Kidney (tissue), 10 donors: ENCODE measurements at regions not wholly inside any gene's neighbourhood (a gene's known extent, or its start where the extent isn't known, plus 50 kb on each side); places are given as distances from the start of the nearest gene placed in this dataset.
"Not testable (repeated sequence)": the region's sequence is repeated elsewhere in the genome, so short reads cannot be mapped to it uniquely, and the experiment has no call there.

Source experiments
- DNase-seq, 5 donors: peaks; one replicate each; pipeline ENCODE4 v3.0.0-alpha.2; 2013 to 2020
- FAIRE-seq: peaks from 2 replicates; lab custom pipeline; 2012; peaks lifted over from hg19 to GRCh38; lab: Jason Lieb, UNC
- H3K27ac ChIP-seq, 2 donors: one replicate each; pipeline ENCODE4 v1.7.0; 2013; ENCODE audit warnings: low read depth in 2 of 2, low read length in 2 of 2, inconsistent platforms in 1 of 2
- H3K27me3 ChIP-seq: one replicate; pipeline ENCODE4 v1.7.1; 2013; ENCODE audit warnings: low read length, inconsistent platforms; ENCODE audit not compliant: control insufficient read depth, insufficient read depth
- H3K36me3 ChIP-seq, 3 donors: one replicate each; pipeline versions ENCODE4 v1.7.0 to v1.7.1; 2013; ENCODE audit warnings: low read length in 3 of 3, control low read depth in 1 of 3, inconsistent platforms in 1 of 3; ENCODE audit not compliant: insufficient read depth in 3 of 3, control insufficient read depth in 2 of 3
- H3K4me1 ChIP-seq, 3 donors: one replicate each; pipeline versions ENCODE4 v1.7.0 to v1.7.1; 2013; ENCODE audit warnings: low read length in 3 of 3, inconsistent platforms in 1 of 3, low read depth in 1 of 3; ENCODE audit not compliant: control insufficient read depth in 2 of 3, insufficient read depth in 2 of 3
- H3K4me3 ChIP-seq, 3 donors: one replicate each; pipeline versions ENCODE4 v1.7.0 to v1.8.1; 2013; ENCODE audit warnings: low read length in 3 of 3, control low read depth in 1 of 3, inconsistent platforms in 1 of 3
- H3K9ac ChIP-seq, 3 donors: one replicate each; pipeline versions ENCODE4 v1.7.0 to v1.7.1; 2013; ENCODE audit warnings: low read length in 3 of 3, control low read depth in 1 of 3, inconsistent platforms in 1 of 3
- H3K9me3 ChIP-seq, 3 donors: one replicate each; pipeline versions ENCODE4 v1.7.0 to v1.7.1; 2013; ENCODE audit warnings: low read length in 3 of 3, control low read depth in 1 of 3, inconsistent platforms in 1 of 3; ENCODE audit not compliant: control insufficient read depth in 2 of 3, insufficient read depth in 1 of 3
- intact Hi-C: fragments of 100-400 bp; cut with DNase I; formaldehyde crosslinking; loops from one replicate; pipeline ENCODE4 v1.11.1; 2022
- donor health status: control.
- donor health status: control.
- donor health status: DM: yes; HTN: yes; CAD: no.
- donor health status: Normal renal cell carcinoma (clear cell type).

- H3K27ac ChIP-seq, FAIRE-seq, H3K27me3 ChIP-seq, intact Hi-C loops, H3K36me3 ChIP-seq, H3K9me3 ChIP-seq, H3K9ac ChIP-seq, H3K4me3 ChIP-seq, H3K4me1 ChIP-seq: not testable (repeated sequence)
- DNase-seq = peak in 1 of 5 donors; percentile 46
Measured at GRCh38 chr22:16463472-16463871, 129.1 kb downstream of the CCT8L2 start.

GRCh38 chr22:16447451-16447850 is 145.2 kb downstream of the CCT8L2 start:
- H3K4me3 ChIP-seq, H3K9me3 ChIP-seq, H3K36me3 ChIP-seq, H3K9ac ChIP-seq, DNase-seq, H3K27ac ChIP-seq, H3K4me1 ChIP-seq, intact Hi-C loops, H3K27me3 ChIP-seq, FAIRE-seq: not testable (repeated sequence)

GRCh38 chr22:16446755-16447440 is 145.7 kb downstream of the CCT8L2 start:
- H3K4me1 ChIP-seq, H3K9ac ChIP-seq, H3K9me3 ChIP-seq, H3K4me3 ChIP-seq, H3K36me3 ChIP-seq, H3K27ac ChIP-seq, H3K27me3 ChIP-seq, FAIRE-seq, intact Hi-C loops, DNase-seq: not testable (repeated sequence)

- H3K27ac ChIP-seq, H3K4me3 ChIP-seq, H3K4me1 ChIP-seq, H3K36me3 ChIP-seq, H3K27me3 ChIP-seq, H3K9ac ChIP-seq, intact Hi-C loops, H3K9me3 ChIP-seq, FAIRE-seq, DNase-seq: not testable (repeated sequence)
Measured at GRCh38 chr22:16441014-16441413, 151.6 kb downstream of the CCT8L2 start.

DNA sequence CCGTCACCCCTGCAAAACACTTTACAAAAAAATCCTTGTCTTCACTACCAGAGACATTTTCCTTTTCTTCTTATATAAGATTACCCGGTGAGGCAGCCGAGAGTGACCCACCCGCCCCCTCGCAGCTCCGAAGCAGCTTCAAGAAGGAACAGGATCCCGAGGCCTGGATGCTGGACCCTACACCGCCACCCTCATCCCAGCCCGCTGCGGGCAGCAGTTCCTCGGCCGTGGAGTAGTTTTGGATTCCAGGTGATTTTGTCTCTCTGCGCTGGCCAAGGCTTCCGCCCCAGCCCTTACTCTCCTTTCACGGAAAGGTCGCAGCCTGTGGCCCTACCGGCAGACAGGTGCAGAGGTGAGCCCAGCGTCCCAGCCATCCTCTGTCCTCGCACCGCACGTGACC is 169.1 kb downstream of the CCT8L2 start:
- H3K4me1 ChIP-seq, H3K9me3 ChIP-seq, intact Hi-C loops, FAIRE-seq, H3K9ac ChIP-seq, H3K4me3 ChIP-seq, H3K27me3 ChIP-seq, H3K36me3 ChIP-seq, H3K27ac ChIP-seq: not testable (repeated sequence)
- DNase-seq = peak in 1 of 5 donors; percentile 15

- H3K9me3 ChIP-seq, DNase-seq, FAIRE-seq, intact Hi-C loops, H3K27me3 ChIP-seq, H3K9ac ChIP-seq, H3K36me3 ChIP-seq, H3K27ac ChIP-seq, H3K4me1 ChIP-seq, H3K4me3 ChIP-seq: not testable (repeated sequence)
Measured at GRCh38 chr22:16417498-16417897, 175.1 kb downstream of the CCT8L2 start.

GRCh38 chr22:16404639-16405038 is 188.0 kb downstream of the CCT8L2 start:
- FAIRE-seq, H3K36me3 ChIP-seq, H3K9ac ChIP-seq, H3K4me3 ChIP-seq, DNase-seq, H3K9me3 ChIP-seq, intact Hi-C loops, H3K4me1 ChIP-seq, H3K27me3 ChIP-seq, H3K27ac ChIP-seq: not testable (repeated sequence)

- H3K4me3 ChIP-seq, H3K9ac ChIP-seq, H3K36me3 ChIP-seq, H3K27me3 ChIP-seq, intact Hi-C loops, DNase-seq, H3K9me3 ChIP-seq, H3K4me1 ChIP-seq, H3K27ac ChIP-seq, FAIRE-seq: not testable (repeated sequence)
Measured at GRCh38 chr22:16403661-16404060, 188.9 kb downstream of the CCT8L2 start.
